ENCODE measurements at regions not wholly inside any gene's neighbourhood (a gene's known extent, or its start where the extent isn't known, plus 50 kb on each side); places are given as distances from the start of the nearest gene placed in this dataset.

DNA sequence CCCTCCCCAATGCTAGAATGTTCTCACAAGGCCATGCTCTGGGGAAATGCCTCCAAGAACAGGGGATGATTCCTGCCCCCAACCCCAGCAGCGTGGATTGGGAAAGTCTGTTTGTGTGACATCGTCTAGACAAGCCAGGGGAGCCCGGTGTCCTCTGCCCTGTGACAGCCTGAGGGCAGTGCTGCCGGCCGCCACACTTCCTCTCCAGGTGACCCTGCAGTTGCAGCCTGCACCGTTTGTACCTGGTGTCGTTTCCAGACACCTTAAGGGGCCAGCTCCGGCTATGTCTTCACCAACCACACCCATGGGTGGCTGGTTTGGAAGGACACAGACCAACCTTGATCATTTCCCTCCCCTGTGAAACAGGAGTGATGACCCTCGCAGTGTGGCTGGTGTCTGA is 372.6 kb downstream of the BCL11B start:
- CTCF ChIA-PET, result no interaction called here
- 7% methylated on average over 3 of the region's 9 CpGs for WGBS (ENCODE audit: low lambda C conversion rate)
- no peak for DNase-seq
- no peaks in the 10 kb centered on the region for H3K36me3 ChIP-seq (replicated peaks in 1 of 2; ENCODE audit: control insufficient read depth in 1 of 2, insufficient read depth in 2 of 2, low read length in 1 of 2)
- H3K4me1 ChIP-seq (ENCODE audit: control insufficient read depth in 1 of 2, insufficient read depth in 2 of 2, low read depth in 1 of 2, low read length in 1 of 2), result no peaks in the 10 kb centered on the region
- no peak overlapping the region for H3K9ac ChIP-seq
- H3K4me3 ChIP-seq (ENCODE audit: low read depth in 2 of 2, low read length in 1 of 2), result no peak overlapping the region
- no peaks in the 10 kb centered on the region for H3K9me2 ChIP-seq
- no peaks in the 10 kb centered on the region for H3K79me2 ChIP-seq (ENCODE audit: insufficient read depth)
- no peak overlapping the region for H2AFZ ChIP-seq (ENCODE audit: low read depth)
- no peaks in the 10 kb centered on the region for H3F3A ChIP-seq (replicated peaks; ENCODE audit: insufficient read depth)
- H3K27ac ChIP-seq (ENCODE audit: low read depth in 2 of 2, low read length in 1 of 2), result no peak overlapping the region
- H3K9me3 ChIP-seq, result no peaks in the 10 kb centered on the region
- POLR2A ChIA-PET, result no interaction called here
- H3K4me2 ChIP-seq, result no peak overlapping the region
- no peaks in the 10 kb centered on the region for H4K20me1 ChIP-seq (ENCODE audit: insufficient read depth)
- H3K27me3 ChIP-seq (ENCODE audit: insufficient read depth), result peaks cover 47% of the 10 kb centered on the region; the same call in 1 of the 2 replicates
- TF ChIP-seq, protein P1, sequence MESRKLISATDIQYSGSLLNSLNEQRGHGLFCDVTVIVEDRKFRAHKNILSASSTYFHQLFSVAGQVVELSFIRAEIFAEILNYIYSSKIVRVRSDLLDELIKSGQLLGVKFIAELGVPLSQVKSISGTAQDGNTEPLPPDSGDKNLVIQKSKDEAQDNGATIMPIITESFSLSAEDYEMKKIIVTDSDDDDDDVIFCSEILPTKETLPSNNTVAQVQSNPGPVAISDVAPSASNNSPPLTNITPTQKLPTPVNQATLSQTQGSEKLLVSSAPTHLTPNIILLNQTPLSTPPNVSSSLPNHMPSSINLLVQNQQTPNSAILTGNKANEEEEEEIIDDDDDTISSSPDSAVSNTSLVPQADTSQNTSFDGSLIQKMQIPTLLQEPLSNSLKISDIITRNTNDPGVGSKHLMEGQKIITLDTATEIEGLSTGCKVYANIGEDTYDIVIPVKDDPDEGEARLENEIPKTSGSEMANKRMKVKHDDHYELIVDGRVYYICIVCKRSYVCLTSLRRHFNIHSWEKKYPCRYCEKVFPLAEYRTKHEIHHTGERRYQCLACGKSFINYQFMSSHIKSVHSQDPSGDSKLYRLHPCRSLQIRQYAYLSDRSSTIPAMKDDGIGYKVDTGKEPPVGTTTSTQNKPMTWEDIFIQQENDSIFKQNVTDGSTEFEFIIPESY (IDR thresholded peaks at IDR 0.05; ENCODE audit: borderline replicate concordance, low read depth), result no peak
- no peak for TF ChIP-seq RFX5 (IDR thresholded peaks at IDR 0.05; ENCODE audit: low read length)
- TF ChIP-seq GABPA (IDR thresholded peaks at IDR 0.05; ENCODE audit: low read depth), result no peak
- no peak for TF ChIP-seq MEF2A (IDR thresholded peaks at IDR 0.05; ENCODE audit: borderline replicate concordance, low read depth)
- TF ChIP-seq ELF1 (IDR thresholded peaks at IDR 0.05), result no peak
- TF ChIP-seq NFIC (IDR thresholded peaks at IDR 0.05; ENCODE audit: borderline replicate concordance), result no peak
- TF ChIP-seq FOXJ3 (CRISPR knock-in tag; IDR thresholded peaks at IDR 0.05), result no peak
- no peak for TF ChIP-seq FOSL2 (IDR thresholded peaks at IDR 0.05; ENCODE audit: borderline replicate concordance, low read depth)

DNA sequence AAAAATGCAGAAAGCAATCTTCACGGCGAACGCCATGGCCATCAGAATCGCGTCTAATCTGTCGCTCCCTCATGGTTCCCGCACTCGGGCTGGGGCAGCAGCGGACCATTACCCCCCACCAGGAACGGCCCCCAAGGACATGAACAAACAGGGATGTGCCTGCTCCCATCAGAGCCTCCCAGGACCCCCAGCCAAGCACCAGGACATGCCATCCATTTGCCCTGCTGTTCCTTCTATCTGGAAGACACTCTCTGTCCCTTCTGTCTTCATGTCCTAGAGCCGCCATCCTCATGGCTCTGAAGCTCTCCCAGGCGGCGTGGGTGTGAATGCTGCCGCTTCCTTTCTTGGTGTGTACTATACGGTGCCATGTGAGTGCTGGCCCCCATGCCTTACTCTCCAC is 371.8 kb downstream of the BCL11B start:
- Histone ChIP-seq H3K27me3 (ENCODE audit: insufficient read depth) (peaks cover 55% of the 10 kb centered on the region), H3K79me2 (ENCODE audit: insufficient read depth) (no peaks in the 10 kb centered on the region), H4K20me1 (ENCODE audit: insufficient read depth) (no peaks in the 10 kb centered on the region), H3F3A (replicated peaks; ENCODE audit: insufficient read depth) (no peaks in the 10 kb centered on the region), H3K9me2 (no peaks in the 10 kb centered on the region), H3K36me3 (replicated peaks in 1 of 2; ENCODE audit: control insufficient read depth in 1 of 2, insufficient read depth in 2 of 2, low read length in 1 of 2) (no peaks in the 10 kb centered on the region), H3K9me3 (no peaks in the 10 kb centered on the region), H3K4me3 (ENCODE audit: low read depth in 2 of 2, low read length in 1 of 2) (no peak overlapping the region), H3K4me2 (no peak overlapping the region), H3K9ac (no peak overlapping the region), H2AFZ (ENCODE audit: low read depth) (no peak overlapping the region), H3K27ac (ENCODE audit: low read depth in 2 of 2, low read length in 1 of 2) (no peak overlapping the region), H3K4me1 (ENCODE audit: control insufficient read depth in 1 of 2, insufficient read depth in 2 of 2, low read depth in 1 of 2, low read length in 1 of 2) (no peaks in the 10 kb centered on the region)
- DNase-seq, result no peak
- ChIA-PET CTCF (no interaction called here), POLR2A (no interaction called here)
- 19% methylated on average over 15 of the region's 15 CpGs for WGBS (ENCODE audit: low lambda C conversion rate)
- no peak for TF ChIP-seq FOXJ3 (CRISPR knock-in tag; IDR thresholded peaks at IDR 0.05)
- no peak for TF ChIP-seq MXI1 (IDR thresholded peaks at IDR 0.05; ENCODE audit: low read depth, low read length)
- TF ChIP-seq, protein P2, sequence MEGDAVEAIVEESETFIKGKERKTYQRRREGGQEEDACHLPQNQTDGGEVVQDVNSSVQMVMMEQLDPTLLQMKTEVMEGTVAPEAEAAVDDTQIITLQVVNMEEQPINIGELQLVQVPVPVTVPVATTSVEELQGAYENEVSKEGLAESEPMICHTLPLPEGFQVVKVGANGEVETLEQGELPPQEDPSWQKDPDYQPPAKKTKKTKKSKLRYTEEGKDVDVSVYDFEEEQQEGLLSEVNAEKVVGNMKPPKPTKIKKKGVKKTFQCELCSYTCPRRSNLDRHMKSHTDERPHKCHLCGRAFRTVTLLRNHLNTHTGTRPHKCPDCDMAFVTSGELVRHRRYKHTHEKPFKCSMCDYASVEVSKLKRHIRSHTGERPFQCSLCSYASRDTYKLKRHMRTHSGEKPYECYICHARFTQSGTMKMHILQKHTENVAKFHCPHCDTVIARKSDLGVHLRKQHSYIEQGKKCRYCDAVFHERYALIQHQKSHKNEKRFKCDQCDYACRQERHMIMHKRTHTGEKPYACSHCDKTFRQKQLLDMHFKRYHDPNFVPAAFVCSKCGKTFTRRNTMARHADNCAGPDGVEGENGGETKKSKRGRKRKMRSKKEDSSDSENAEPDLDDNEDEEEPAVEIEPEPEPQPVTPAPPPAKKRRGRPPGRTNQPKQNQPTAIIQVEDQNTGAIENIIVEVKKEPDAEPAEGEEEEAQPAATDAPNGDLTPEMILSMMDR (IDR thresholded peaks at IDR 0.05), result no peak
- no peak for TF ChIP-seq SIN3A (IDR thresholded peaks at IDR 0.05; ENCODE audit: borderline replicate concordance, low read depth, low read length)
- no peak for TF ChIP-seq RFX5 (IDR thresholded peaks at IDR 0.05; ENCODE audit: low read length)
- TF ChIP-seq TAF1 (IDR thresholded peaks at IDR 0.05; ENCODE audit: borderline replicate concordance, low read depth, low read length), result no peak
- TF ChIP-seq TCF12 (IDR thresholded peaks at IDR 0.05), result no peak
- no peak for TF ChIP-seq FOXM1 (IDR thresholded peaks at IDR 0.05; ENCODE audit: low read depth)
- TF ChIP-seq SMC3 (IDR thresholded peaks at IDR 0.05; ENCODE audit: low read depth, low read length), result no peak
- TF ChIP-seq, protein P3, sequence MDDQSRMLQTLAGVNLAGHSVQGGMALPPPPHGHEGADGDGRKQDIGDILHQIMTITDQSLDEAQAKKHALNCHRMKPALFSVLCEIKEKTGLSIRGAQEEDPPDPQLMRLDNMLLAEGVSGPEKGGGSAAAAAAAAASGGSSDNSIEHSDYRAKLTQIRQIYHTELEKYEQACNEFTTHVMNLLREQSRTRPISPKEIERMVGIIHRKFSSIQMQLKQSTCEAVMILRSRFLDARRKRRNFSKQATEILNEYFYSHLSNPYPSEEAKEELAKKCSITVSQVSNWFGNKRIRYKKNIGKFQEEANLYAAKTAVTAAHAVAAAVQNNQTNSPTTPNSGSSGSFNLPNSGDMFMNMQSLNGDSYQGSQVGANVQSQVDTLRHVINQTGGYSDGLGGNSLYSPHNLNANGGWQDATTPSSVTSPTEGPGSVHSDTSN (IDR thresholded peaks at IDR 0.05), result no peak
- TF ChIP-seq, protein P4, sequence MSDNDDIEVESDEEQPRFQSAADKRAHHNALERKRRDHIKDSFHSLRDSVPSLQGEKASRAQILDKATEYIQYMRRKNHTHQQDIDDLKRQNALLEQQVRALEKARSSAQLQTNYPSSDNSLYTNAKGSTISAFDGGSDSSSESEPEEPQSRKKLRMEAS (IDR thresholded peaks at IDR 0.05; ENCODE audit: low read depth), result no peak
- TF ChIP-seq RAD21 (IDR thresholded peaks at IDR 0.05; ENCODE audit: low read length), result no peak
- TF ChIP-seq RCOR1 (IDR thresholded peaks at IDR 0.05; ENCODE audit: low read length), result no peak
- TF ChIP-seq, protein P5, sequence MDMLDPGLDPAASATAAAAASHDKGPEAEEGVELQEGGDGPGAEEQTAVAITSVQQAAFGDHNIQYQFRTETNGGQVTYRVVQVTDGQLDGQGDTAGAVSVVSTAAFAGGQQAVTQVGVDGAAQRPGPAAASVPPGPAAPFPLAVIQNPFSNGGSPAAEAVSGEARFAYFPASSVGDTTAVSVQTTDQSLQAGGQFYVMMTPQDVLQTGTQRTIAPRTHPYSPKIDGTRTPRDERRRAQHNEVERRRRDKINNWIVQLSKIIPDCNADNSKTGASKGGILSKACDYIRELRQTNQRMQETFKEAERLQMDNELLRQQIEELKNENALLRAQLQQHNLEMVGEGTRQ (IDR thresholded peaks at IDR 0.05; ENCODE audit: borderline replicate concordance, low read depth, low read length), result no peak
- TF ChIP-seq YY1 (IDR thresholded peaks at IDR 0.05; ENCODE audit: low read depth), result no peak
- TF ChIP-seq GATA2 (CRISPR knock-in tag; IDR thresholded peaks at IDR 0.05), result no peak
- no peak for TF ChIP-seq ELF1 (IDR thresholded peaks at IDR 0.05)
- no peak for TF ChIP-seq POLR2AphosphoS5 (IDR thresholded peaks at IDR 0.05; ENCODE audit: low read depth, low read length)

All from SK-N-SH (cell line).